HG03460 (cell line): ENCODE measurements at regions not wholly inside any gene's neighbourhood (a gene's known extent, or its start where the extent isn't known, plus 50 kb on each side); places are given as distances from the start of the nearest gene placed in this dataset.

Source experiments
- ATAC-seq: cut with Tn5 transposase; IDR thresholded peaks from one replicate; pipeline ENCODE4 v1.9.1; 2021; ENCODE audit not compliant: unreplicated experiment

- ATAC-seq = no peak
Observed at GRCh38 chr20:6265204-6265904, 142.5 kb upstream of the FERMT1 start.

DNA sequence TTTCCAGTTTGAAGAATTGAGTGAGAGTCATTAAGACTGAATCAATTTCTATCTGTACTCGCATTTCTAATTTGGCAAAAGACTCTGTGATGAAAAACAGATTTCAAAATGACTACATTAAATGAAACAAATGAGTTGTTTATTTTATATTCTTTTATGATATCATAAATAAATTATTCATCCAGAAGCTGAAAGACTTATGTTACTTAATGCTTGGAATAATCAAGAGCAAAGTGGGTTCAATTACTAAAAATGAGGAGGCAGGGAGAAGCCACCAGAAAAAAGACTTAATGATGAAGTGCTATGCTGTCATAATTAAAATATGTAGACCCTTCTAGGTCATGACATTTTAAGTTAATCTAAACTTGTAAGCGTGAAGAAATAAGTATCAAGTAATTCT is 130.6 kb upstream of the FERMT1 start:
- no peak for ATAC-seq

DNA sequence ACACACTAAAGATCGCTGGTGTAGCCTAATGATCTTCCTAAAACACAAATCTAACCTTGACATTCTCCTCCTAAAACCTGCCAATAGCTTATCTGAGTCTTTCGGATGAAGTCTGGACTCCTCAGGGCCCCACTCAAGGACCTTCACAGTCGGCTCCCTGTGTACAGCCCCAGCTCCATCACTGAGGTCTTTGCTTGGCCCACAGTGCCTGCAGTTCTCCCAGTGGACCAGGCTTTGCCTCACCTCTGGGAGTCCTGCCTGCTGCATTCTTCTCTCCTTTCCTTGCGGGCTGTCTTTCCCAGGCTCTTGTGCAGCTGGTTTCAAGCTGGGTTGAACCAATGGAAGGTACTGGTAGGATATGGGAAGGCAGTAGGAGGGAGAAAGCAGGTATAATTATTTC is 122.6 kb upstream of the FERMT1 start:
- ATAC-seq = no peak

DNA sequence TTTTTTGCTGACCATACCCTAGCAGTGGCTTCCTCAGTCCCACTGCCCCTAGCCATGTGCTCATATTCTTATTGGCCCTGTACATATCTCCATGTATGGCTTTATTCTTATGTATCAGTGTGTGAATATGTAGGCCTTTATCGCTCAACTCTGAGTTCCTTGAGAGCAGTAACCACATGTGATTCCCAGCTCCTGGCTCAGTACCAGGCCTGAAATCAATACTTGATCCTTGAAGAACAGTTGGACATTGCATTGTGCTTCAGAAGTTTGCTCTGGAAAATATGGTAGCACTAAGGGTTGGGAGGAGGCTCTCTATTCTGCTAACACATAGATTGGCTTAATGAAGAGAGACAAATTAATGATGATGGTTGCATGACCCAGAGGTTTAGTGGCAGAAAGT is 118.8 kb upstream of the FERMT1 start:
- ATAC-seq = no peak

DNA sequence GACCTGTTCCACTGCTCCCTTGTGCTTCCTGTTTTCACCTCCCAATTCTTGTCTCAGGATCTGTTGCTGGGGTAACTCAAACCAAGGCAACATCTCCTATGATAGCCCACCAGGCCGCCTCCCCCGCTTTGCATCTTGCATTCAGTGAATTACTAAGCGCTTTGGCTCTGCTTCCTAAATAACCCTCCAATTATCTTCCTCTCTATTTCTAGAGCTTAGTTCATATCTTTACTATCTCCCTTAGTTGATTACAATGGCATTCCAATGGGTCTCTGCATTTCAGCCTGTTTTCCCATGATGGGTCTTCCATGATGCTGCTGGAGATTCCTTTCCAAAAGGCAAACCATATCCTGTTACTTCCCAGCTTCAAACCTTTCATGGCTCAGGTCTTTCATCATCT is 117.2 kb upstream of the FERMT1 start:
- no peak for ATAC-seq

- ATAC-seq = no peak
Observed at GRCh38 chr20:6238421-6238820, 115.6 kb upstream of the FERMT1 start.

GRCh38 chr20:6235510-6235909 is 112.7 kb upstream of the FERMT1 start:
- ATAC-seq = no peak

DNA sequence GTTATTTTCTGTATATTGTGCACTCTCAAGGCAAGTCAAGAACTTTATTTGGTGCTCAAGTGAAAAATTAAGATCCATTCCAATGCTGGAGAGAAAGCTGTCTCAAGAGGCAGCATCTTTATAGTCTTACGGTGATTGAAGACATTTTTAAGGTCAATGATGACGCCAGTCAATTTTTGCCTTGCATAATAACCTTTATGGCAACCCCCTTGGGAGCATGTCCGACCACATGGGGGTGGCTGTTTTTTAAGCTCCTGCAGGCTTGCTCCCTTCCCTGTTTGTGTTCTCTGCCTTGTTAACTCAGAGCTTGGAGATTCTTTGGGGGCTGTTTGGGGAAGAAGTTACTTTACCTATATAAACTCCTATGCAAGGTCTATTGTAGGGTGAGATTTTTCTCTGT is 109.6 kb upstream of the FERMT1 start:
- ATAC-seq = no peak

DNA sequence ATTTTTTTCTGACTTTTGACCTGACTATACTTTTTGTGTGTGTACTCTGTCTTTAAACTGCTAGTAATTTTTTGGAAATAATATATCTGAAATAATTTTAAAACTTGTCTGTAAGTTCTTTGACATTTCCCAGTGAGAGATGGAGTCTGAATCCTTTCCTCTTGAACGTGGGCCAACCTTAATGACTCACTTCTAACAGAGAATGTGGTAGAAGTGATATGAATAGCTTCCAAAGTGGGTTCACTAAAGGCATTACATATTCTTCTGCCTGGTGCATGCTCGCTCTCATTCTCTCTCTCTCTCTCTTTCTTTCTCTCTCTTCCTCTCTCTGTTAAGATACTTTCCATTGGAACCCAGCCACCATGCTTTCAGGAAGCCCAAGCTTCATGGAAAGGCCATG is 108.7 kb upstream of the FERMT1 start:
- no peak for ATAC-seq

DNA sequence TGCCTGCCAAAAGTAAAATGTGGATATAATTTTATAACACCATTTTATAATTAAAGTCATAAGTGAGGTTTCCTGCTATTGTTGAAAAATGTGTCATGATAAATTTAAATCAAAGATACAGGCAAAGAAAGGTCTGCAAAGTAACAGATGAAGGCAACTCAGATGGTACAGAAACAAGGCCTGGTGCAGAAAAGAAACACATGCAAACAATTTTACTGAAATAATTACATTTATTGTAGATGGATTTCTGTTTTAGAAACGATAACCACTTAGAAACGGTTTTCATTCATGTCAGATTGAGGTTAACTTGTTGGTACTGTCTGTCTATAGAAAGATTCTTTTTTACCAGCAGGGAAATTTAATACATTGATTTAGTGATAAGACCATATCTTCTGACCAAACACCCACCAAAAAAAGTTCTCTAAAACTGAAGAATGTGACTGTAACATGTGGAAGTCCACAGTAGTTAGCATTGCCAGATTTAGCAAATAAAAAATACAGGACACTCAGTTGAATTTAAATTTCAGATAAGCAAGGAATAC is 105.5 kb upstream of the FERMT1 start:
- no peak for ATAC-seq

DNA sequence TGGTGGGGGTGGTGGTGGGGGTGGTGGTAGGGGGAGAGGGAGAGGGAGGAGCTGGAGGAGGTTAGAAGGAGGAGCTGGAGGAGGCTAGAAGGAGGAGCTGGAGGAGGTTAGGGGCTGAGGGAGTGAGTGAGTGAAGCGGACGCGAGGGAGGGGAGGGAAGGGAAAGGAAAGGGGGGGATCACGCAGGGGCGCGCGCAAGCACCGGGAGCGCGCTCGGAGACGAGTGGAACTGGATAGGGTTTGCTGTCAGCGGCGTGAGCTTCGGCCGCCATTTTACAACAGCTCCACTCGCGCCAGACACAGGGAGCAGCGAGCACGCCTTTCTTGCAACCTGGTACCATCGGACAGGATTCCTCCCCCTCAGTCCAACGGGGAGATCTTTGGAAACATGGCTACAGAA is 90.5 kb upstream of the FERMT1 start:
- no peak for ATAC-seq

DNA sequence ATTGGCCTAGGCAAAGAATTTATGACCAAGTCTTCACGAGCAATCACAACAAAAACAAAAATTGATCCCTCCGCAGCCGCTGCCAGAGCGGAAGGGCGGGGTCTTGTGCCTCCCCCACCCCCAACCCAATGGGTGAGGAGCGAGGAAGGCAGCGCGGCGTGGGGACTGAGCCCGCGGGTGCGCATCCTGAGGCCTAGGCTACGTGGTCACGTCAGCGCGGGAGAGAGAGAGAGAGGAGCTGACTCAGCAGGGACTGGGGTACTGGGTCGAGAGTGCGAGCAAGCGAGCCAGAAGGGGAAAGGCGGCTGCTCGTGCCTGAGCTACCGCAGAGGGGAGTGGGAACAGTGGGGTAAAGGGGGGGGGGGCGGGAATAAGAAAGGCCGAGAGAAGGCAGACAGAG is 90.1 kb upstream of the FERMT1 start:
- ATAC-seq = no peak

DNA sequence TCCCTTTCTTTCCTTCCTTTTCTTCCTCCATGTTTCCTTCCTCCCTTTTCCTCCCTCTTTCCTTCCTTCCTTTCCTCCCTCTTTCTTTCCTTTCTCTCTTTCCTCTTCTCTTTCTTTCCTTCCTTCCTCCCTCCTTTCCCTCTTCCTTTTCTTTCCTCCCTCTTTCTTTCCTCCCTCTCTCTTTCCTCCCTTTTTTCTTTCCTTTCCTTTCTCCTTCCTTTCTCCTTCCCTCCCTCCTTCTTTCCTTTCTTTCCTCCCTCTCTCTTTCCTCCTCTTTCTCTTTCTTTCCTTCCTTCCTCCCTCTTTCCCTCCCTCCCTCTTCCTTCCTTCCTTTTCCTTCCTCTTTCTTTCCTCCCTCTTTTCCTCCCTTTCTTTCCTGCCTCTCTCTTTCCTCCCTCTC is 86.3 kb upstream of the FERMT1 start:
- ATAC-seq = no peak

- ATAC-seq = no peak
Observed at GRCh38 chr20:6200092-6200491, 77.3 kb upstream of the FERMT1 start.

- no peak for ATAC-seq
Observed at GRCh38 chr20:6185268-6185667, 62.4 kb upstream of the FERMT1 start.

GRCh38 chr20:6184086-6184485 is 61.3 kb upstream of the FERMT1 start:
- ATAC-seq = no peak

DNA sequence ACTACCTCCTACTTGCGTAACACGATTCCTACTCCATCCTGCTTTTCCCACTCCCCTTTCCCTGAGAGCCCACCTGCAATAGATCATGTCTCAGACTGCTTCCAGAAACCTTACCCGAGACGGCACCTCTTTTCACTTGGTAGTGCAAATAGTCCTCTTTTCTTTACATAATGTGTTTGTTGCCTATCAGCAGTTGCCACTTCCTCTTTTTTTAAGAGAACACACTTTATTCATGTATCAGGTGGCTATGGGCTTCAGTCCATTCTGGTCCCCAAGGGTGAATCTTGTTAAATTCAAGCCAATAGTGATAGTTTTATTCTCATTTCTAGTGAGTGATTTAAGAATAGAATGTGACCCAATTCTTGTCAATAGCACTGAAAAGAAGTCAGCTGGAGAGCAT is 57.7 kb upstream of the FERMT1 start:
- ATAC-seq = no peak

DNA sequence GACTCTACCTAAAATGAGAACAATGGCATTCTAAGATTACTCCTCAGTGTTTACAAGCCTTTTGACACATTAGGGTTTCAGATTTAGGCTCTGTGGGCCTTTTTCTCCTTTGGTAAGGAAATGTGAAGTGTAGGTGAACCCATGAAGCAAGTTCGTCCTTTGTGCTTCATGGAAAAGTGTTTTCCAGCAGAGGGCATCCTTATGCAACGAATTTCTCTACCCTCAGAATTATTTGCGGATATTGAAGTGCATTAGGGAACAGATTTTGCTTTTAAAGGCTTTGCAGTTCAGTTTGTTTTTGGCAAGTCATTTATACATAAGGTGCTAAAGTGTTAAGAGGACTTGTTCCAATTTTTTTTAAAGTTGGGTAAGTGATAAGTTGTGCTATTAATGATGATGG is 55.7 kb upstream of the FERMT1 start:
- no peak for ATAC-seq

GRCh38 chr20:6173481-6173880 is 50.7 kb upstream of the FERMT1 start:
- no peak for ATAC-seq
